SK-N-SH (cell line): ENCODE measurements at regions not wholly inside any gene's neighbourhood (a gene's known extent, or its start where the extent isn't known, plus 50 kb on each side); places are given as distances from the start of the nearest gene placed in this dataset.

Source experiments
- CTCF ChIA-PET: fragments of 300-600, 350-600 bp; formaldehyde crosslinking; extraction: SDS; loops from one replicate; lab custom pipeline; 2021; lab: Yijun Ruan, JAX
- POLR2A ChIA-PET: fragments of 350-600 bp; sonication (Branson Sonifier 250); formaldehyde crosslinking; extraction: SDS; loops from one replicate; lab custom pipeline; 2020; ENCODE audit warnings: antibody characterized with exemption, inconsistent platforms; lab: Yijun Ruan, JAX
- DNase-seq: peaks from one replicate; pipeline ENCODE4 v3.0.0; 2012
- H2AFZ ChIP-seq: fragments of 200-600 bp; sonication (generic); 2 replicates; pipeline ENCODE4 v1.8.1; 2016; ENCODE audit warnings: antibody characterized with exemption, mild to moderate bottlenecking, low read depth
- H3F3A ChIP-seq: fragments of 200-600 bp; sonication (generic); replicated peaks from 2 replicates; pipeline ENCODE3; 2016; ENCODE audit warnings: antibody characterized with exemption, mild to moderate bottlenecking; ENCODE audit not compliant: insufficient read depth
- H3K27ac ChIP-seq, 2 experiments: fragments of 200-500 bp in 1 of 2; fragments of 200-600 bp in 1 of 2; sonication (Bioruptor generic) in 1 of 2; sonication (generic), shearing (Covaris generic) in 1 of 2; 2 replicates each; pipeline versions ENCODE4 v1.5.1 to v1.6.1; 2014 to 2016; ENCODE audit warnings: low read depth in 2 of 2, inconsistent platforms in 1 of 2, low read length in 1 of 2, mild to moderate bottlenecking in 1 of 2, mixed read lengths in 1 of 2
- H3K27me3 ChIP-seq: fragments of 200-600 bp; sonication (generic), shearing (Covaris generic); 2 replicates; pipeline ENCODE4 v1.6.1; 2016; ENCODE audit warnings: mixed run types; ENCODE audit not compliant: insufficient read depth
- H3K36me3 ChIP-seq, 2 experiments: fragments of 200-500 bp in 1 of 2; fragments of 200-600 bp in 1 of 2; sonication (Bioruptor generic) in 1 of 2; sonication (generic) in 1 of 2; replicated peaks in 1 of 2; 2 replicates each; pipeline versions ENCODE3 to v1.5.1; 2014 to 2016; ENCODE audit warnings: low read length in 1 of 2, mild to moderate bottlenecking in 1 of 2; ENCODE audit not compliant: insufficient read depth in 2 of 2, control insufficient read depth in 1 of 2
- H3K4me1 ChIP-seq, 2 experiments: fragments of 200-500 bp in 1 of 2; fragments of 200-600 bp in 1 of 2; sonication (Bioruptor generic) in 1 of 2; sonication (generic), shearing (Covaris generic) in 1 of 2; 2 replicates each; pipeline versions ENCODE4 v1.5.1 to v1.6.1; 2014 to 2016; ENCODE audit warnings: low read depth in 1 of 2, low read length in 1 of 2, mixed run types in 1 of 2; ENCODE audit not compliant: insufficient read depth in 2 of 2, control insufficient read depth in 1 of 2
- H3K4me2 ChIP-seq: fragments of 200-600 bp; sonication (generic), shearing (Covaris generic); 2 replicates; pipeline ENCODE4 v1.6.1; 2017; ENCODE audit warnings: mixed run types
- H3K4me3 ChIP-seq, 2 experiments: fragments of 200-500 bp in 1 of 2; fragments of 200-600 bp in 1 of 2; sonication (Bioruptor generic) in 1 of 2; sonication (generic), shearing (Covaris generic) in 1 of 2; 2 replicates each; pipeline versions ENCODE4 v1.5.1 to v1.8.1; 2014 to 2016; ENCODE audit warnings: low read depth in 2 of 2, inconsistent platforms in 1 of 2, low read length in 1 of 2, mild to moderate bottlenecking in 1 of 2, mixed read lengths in 1 of 2, moderate library complexity in 1 of 2
- H3K79me2 ChIP-seq: fragments of 200-600 bp; sonication (generic); 2 replicates; pipeline ENCODE4 v1.8.1; 2017; ENCODE audit warnings: mild to moderate bottlenecking; ENCODE audit not compliant: insufficient read depth
- H3K9ac ChIP-seq: fragments of 200-600 bp; sonication (generic); 2 replicates; pipeline ENCODE4 v1.6.1; 2017; ENCODE audit warnings: mixed run types
- H3K9me2 ChIP-seq: fragments of 200-600 bp; sonication (generic); 2 replicates; pipeline ENCODE4 v1.6.1; 2017; ENCODE audit warnings: mixed run types
- H3K9me3 ChIP-seq: fragments of 200-600 bp; sonication (generic); 2 replicates; pipeline ENCODE4 v1.6.1; 2017; ENCODE audit warnings: mixed run types, mild to moderate bottlenecking, moderate library complexity
- H4K20me1 ChIP-seq: fragments of 200-600 bp; sonication (generic); 2 replicates; pipeline ENCODE4 v1.6.1; 2017; ENCODE audit warnings: mild to moderate bottlenecking, mixed run types; ENCODE audit not compliant: insufficient read depth
- ELF1 ChIP-seq: IDR thresholded peaks from 2 replicates; pipeline ENCODE4 v1.4.0; 2012
- EZH2phosphoT487 ChIP-seq: fragments of 200-600 bp; sonication (generic); IDR thresholded peaks from 2 replicates; pipeline ENCODE4 v1.6.1; 2017; ENCODE audit warnings: low read depth, mixed run types, mild to moderate bottlenecking, antibody characterized with exemption, moderate library complexity, borderline replicate concordance
- FOXM1 ChIP-seq: IDR thresholded peaks from 2 replicates; pipeline ENCODE4 v1.4.0; 2012; ENCODE audit warnings: low read depth, mild to moderate bottlenecking
- GATA2 ChIP-seq: sonication (generic); formaldehyde crosslinking; IDR thresholded peaks from 2 replicates; pipeline ENCODE4 v1.5.0; 2020; ENCODE audit warnings: mild to moderate bottlenecking, missing genetic modification reagents
- IRF3 ChIP-seq: fragments of 150-350 bp; IDR thresholded peaks from 2 replicates; pipeline ENCODE4 v1.6.1; 2016; ENCODE audit warnings: mild to moderate bottlenecking, low read depth, low read length
- MEF2A ChIP-seq: IDR thresholded peaks from 2 replicates; pipeline ENCODE4 v1.4.0; 2012; ENCODE audit warnings: low read depth, borderline replicate concordance
- NFIC ChIP-seq: IDR thresholded peaks from 2 replicates; pipeline ENCODE4 v1.4.0; 2012; ENCODE audit warnings: borderline replicate concordance
- NRF1 ChIP-seq: IDR thresholded peaks from 2 replicates; pipeline ENCODE4 v1.6.1; 2012; ENCODE audit warnings: low read depth, mild to moderate bottlenecking, low read length
- POLR2AphosphoS5 ChIP-seq: IDR thresholded peaks from 2 replicates; pipeline ENCODE4 v1.6.1; 2012; ENCODE audit warnings: low read depth, low read length
- RAD21 ChIP-seq: IDR thresholded peaks from 2 replicates; pipeline ENCODE4 v1.6.1; 2012; ENCODE audit warnings: mild to moderate bottlenecking, low read length
- RFX5 ChIP-seq: IDR thresholded peaks from 2 replicates; pipeline ENCODE4 v1.6.1; 2012; ENCODE audit warnings: mild to moderate bottlenecking, improper control_type of control experiment, low read length
- SIN3A ChIP-seq: IDR thresholded peaks from 2 replicates; pipeline ENCODE4 v1.6.1; 2012; ENCODE audit warnings: low read depth, mild to moderate bottlenecking, low read length, moderate library complexity, borderline replicate concordance
- SMC3 ChIP-seq: IDR thresholded peaks from 2 replicates; pipeline ENCODE4 v1.6.1; 2012; ENCODE audit warnings: low read depth, low read length, improper control_type of control experiment
- TEAD4 ChIP-seq: IDR thresholded peaks from 2 replicates; pipeline ENCODE4 v1.4.0; 2012; ENCODE audit warnings: mild to moderate bottlenecking, borderline replicate concordance; ENCODE audit not compliant: insufficient read depth
- USF1 ChIP-seq: IDR thresholded peaks from 2 replicates; pipeline ENCODE4 v1.4.0; 2012; ENCODE audit warnings: low read depth, borderline replicate concordance
- YY1 ChIP-seq: IDR thresholded peaks from 2 replicates; pipeline ENCODE4 v1.4.0; 2012; ENCODE audit warnings: low read depth, mild to moderate bottlenecking
- WGBS: methylation state at CpG from one replicate; pipeline ENCODE4 v1.1.6; 2017; ENCODE audit warnings: low lambda C conversion rate; 5-methylcytosine and 5-hydroxymethylcytosine counted together

- no peaks in the 10 kb centered on the region for H3K27me3 ChIP-seq
- no peak overlapping the region for H3K27ac ChIP-seq
- H3K4me2 ChIP-seq: no peak overlapping the region
- DNase-seq: no peak
- no peaks in the 10 kb centered on the region for H3K9me2 ChIP-seq
- H3K4me1 ChIP-seq: no peaks in the 10 kb centered on the region; a peak in 1 of 4 replicates
- ChIA-PET POLR2A (no interaction called here), CTCF (interaction anchor here (0.8 to 1.0 kb wide), 2 partner anchors 124 to 209 kb away, joined by 3 to 4 read pairs; no protein-coding TSS in a partner anchor)
- WGBS: 72% methylated on average over 7 of the region's 10 CpGs
- H3K9ac ChIP-seq: no peak overlapping the region
- H3K36me3 ChIP-seq: no peaks in the 10 kb centered on the region
- H3K4me3 ChIP-seq: no peak overlapping the region
- no peaks in the 10 kb centered on the region for H3K9me3 ChIP-seq
- H3F3A ChIP-seq: no peaks in the 10 kb centered on the region
- no peaks in the 10 kb centered on the region for H3K79me2 ChIP-seq
- no peaks in the 10 kb centered on the region for H4K20me1 ChIP-seq
- no peak overlapping the region for H2AFZ ChIP-seq
- TF ChIP-seq TEAD4: no peak
- TF ChIP-seq MEF2A: no peak
- no peak for TF ChIP-seq YY1
- no peak for TF ChIP-seq FOXM1
- no peak for TF ChIP-seq ELF1
- TF ChIP-seq GATA2 (CRISPR knock-in tag): no peak
- TF ChIP-seq SMC3: no peak
- TF ChIP-seq USF1: no peak
- TF ChIP-seq RAD21: no peak
- TF ChIP-seq EZH2phosphoT487: no peak
- no peak for TF ChIP-seq NRF1
- no peak for TF ChIP-seq RFX5
- no peak for TF ChIP-seq NFIC
- no peak for TF ChIP-seq POLR2AphosphoS5
- TF ChIP-seq SIN3A: no peak
- no peak for TF ChIP-seq IRF3
- TF ChIP-seq, all 33 proteins: peak for 0
Observed at GRCh38 chr10:131662851-131663250, 238.0 kb upstream of the PPP2R2D start.

- 52% methylated on average over 3 of the region's 4 CpGs for WGBS
- H2AFZ ChIP-seq: no peak overlapping the region
- H3K36me3 ChIP-seq: no peaks in the 10 kb centered on the region
- H3K27me3 ChIP-seq: no peaks in the 10 kb centered on the region
- ChIA-PET CTCF (interaction anchor here (1.0 to 1.1 kb wide), 2 partner anchors 124 to 209 kb away, joined by 3 read pairs; no protein-coding TSS in a partner anchor), POLR2A (no interaction called here)
- DNase-seq: no peak
- no peak overlapping the region for H3K4me2 ChIP-seq
- no peaks in the 10 kb centered on the region for H4K20me1 ChIP-seq
- no peak overlapping the region for H3K4me3 ChIP-seq
- no peaks in the 10 kb centered on the region for H3K9me3 ChIP-seq
- H3K27ac ChIP-seq: no peak overlapping the region
- no peaks in the 10 kb centered on the region for H3F3A ChIP-seq
- H3K79me2 ChIP-seq: no peaks in the 10 kb centered on the region
- no peak overlapping the region for H3K9ac ChIP-seq
- TF ChIP-seq NRF1: no peak
- TF ChIP-seq SMC3: no peak
- no peak for TF ChIP-seq SIN3A
- H3K4me1 ChIP-seq: no peaks in the 10 kb centered on the region; a peak in 1 of 4 replicates
- H3K9me2 ChIP-seq: no peaks in the 10 kb centered on the region
Observed at GRCh38 chr10:131663351-131663750, 237.5 kb upstream of the PPP2R2D start.
